ENCODE measurements at regions not wholly inside any gene's neighbourhood (a gene's known extent, or its start where the extent isn't known, plus 50 kb on each side); places are given as distances from the start of the nearest gene placed in this dataset.

- DNase-seq (ENCODE audit: low spot score): no peak
- no peak overlapping the region for H3K4me3 ChIP-seq (ENCODE audit: low read depth, low read length, poor library complexity, severe bottlenecking)
- no peak overlapping the region for H3K27ac ChIP-seq (ENCODE audit: low read depth, low read length, poor library complexity, severe bottlenecking)
- no peak overlapping the region for H2AFZ ChIP-seq (ENCODE audit: low read length)
- H3K9me3 ChIP-seq (ENCODE audit: low read length): no peaks in the 10 kb centered on the region
- H3K79me2 ChIP-seq (ENCODE audit: insufficient read depth, low read depth, low read length): no peaks in the 10 kb centered on the region
- POLR2A ChIA-PET: interaction anchor here (0.6 to 1.7 kb wide), 4 partner anchors 8 to 400 kb away, joined by 3 to 6 read pairs (median 4); no protein-coding TSS in a partner anchor
- no peak overlapping the region for H3K4me2 ChIP-seq (ENCODE audit: low read length)
- no peaks in the 10 kb centered on the region for H4K20me1 ChIP-seq (ENCODE audit: insufficient read depth, low read length)
- no TSS peak for BruUV-seq (replicated peaks)
- intact Hi-C loops (cut with micrococcal nuclease; ENCODE audit: unreplicated experiment): no loop called here
- H3K36me3 ChIP-seq (ENCODE audit: insufficient read depth, low read length): no peaks in the 10 kb centered on the region
- TF ChIP-seq EZH2phosphoT487 (IDR thresholded peaks at IDR 0.05; ENCODE audit: borderline replicate concordance, low read depth, low read length) (no peak), CTCF (conservative IDR thresholded peaks at IDR 0.05; ENCODE audit: low read length) (no peak)
- no peaks in the 10 kb centered on the region for H3K9me2 ChIP-seq (ENCODE audit: insufficient read depth, low read length)
- CTCF ChIA-PET (ENCODE audit: unreplicated experiment): interaction anchor here (1.0 kb wide), 1 partner anchor 11 kb away, joined by 3 read pairs; no protein-coding TSS in a partner anchor
- peaks cover 6% of the 10 kb centered on the region for H3K4me1 ChIP-seq (ENCODE audit: insufficient read depth, low read length, poor library complexity, severe bottlenecking)
Measured at GRCh38 chr6:71395731-71396409, 107.3 kb downstream of the OGFRL1 start.

GRCh38 chr6:71396410-71396801 is 107.8 kb downstream of the OGFRL1 start:
- intact Hi-C loops (cut with micrococcal nuclease; ENCODE audit: unreplicated experiment): no loop called here
- no peak for TF ChIP-seq EZH2phosphoT487 (IDR thresholded peaks at IDR 0.05; ENCODE audit: borderline replicate concordance, low read depth, low read length)
- TF ChIP-seq CTCF (conservative IDR thresholded peaks at IDR 0.05; ENCODE audit: low read length): no peak
- ChIA-PET POLR2A (interaction anchor here (1.2 to 1.7 kb wide), 3 partner anchors 9 to 21 kb away, joined by 3 to 6 read pairs (median 4); no protein-coding TSS in a partner anchor), CTCF (ENCODE audit: unreplicated experiment) (interaction anchor here (1.0 kb wide), 1 partner anchor 11 kb away, joined by 3 read pairs; no protein-coding TSS in a partner anchor)
- Histone ChIP-seq H2AFZ (ENCODE audit: low read length) (no peak overlapping the region), H3K9me3 (ENCODE audit: low read length) (no peaks in the 10 kb centered on the region), H3K79me2 (ENCODE audit: insufficient read depth, low read depth, low read length) (no peaks in the 10 kb centered on the region), H3K36me3 (ENCODE audit: insufficient read depth, low read length) (no peaks in the 10 kb centered on the region), H3K4me1 (ENCODE audit: insufficient read depth, low read length, poor library complexity, severe bottlenecking) (peaks cover 7% of the 10 kb centered on the region), H3K9me2 (ENCODE audit: insufficient read depth, low read length) (no peaks in the 10 kb centered on the region), H4K20me1 (ENCODE audit: insufficient read depth, low read length) (no peaks in the 10 kb centered on the region), H3K4me3 (ENCODE audit: low read depth, low read length, poor library complexity, severe bottlenecking) (no peak overlapping the region), H3K27ac (ENCODE audit: low read depth, low read length, poor library complexity, severe bottlenecking) (no peak overlapping the region), H3K4me2 (ENCODE audit: low read length) (no peak overlapping the region)
- DNase-seq (ENCODE audit: low spot score): no peak
- no TSS peak for BruUV-seq (replicated peaks)

- BruUV-seq (replicated peaks): no TSS peak
- ChIA-PET POLR2A (interaction anchor here (0.7 to 1.7 kb wide), 2 partner anchors 14 to 139 kb away, joined by 3 to 8 read pairs; no protein-coding TSS in a partner anchor), CTCF (ENCODE audit: unreplicated experiment) (no interaction called here)
- Histone ChIP-seq H3K36me3 (ENCODE audit: insufficient read depth, low read length) (no peaks in the 10 kb centered on the region), H3K4me3 (ENCODE audit: low read depth, low read length, poor library complexity, severe bottlenecking) (no peak overlapping the region), H3K4me1 (ENCODE audit: insufficient read depth, low read length, poor library complexity, severe bottlenecking) (peaks cover 16% of the 10 kb centered on the region), H3K9me2 (ENCODE audit: insufficient read depth, low read length) (no peaks in the 10 kb centered on the region), H4K20me1 (ENCODE audit: insufficient read depth, low read length) (no peaks in the 10 kb centered on the region), H3K9me3 (ENCODE audit: low read length) (no peaks in the 10 kb centered on the region), H2AFZ (ENCODE audit: low read length) (no peak overlapping the region), H3K27ac (ENCODE audit: low read depth, low read length, poor library complexity, severe bottlenecking) (no peak overlapping the region), H3K79me2 (ENCODE audit: insufficient read depth, low read depth, low read length) (no peaks in the 10 kb centered on the region), H3K4me2 (ENCODE audit: low read length) (no peak overlapping the region)
- no peak for DNase-seq (ENCODE audit: low spot score)
- TF ChIP-seq EZH2phosphoT487 (IDR thresholded peaks at IDR 0.05; ENCODE audit: borderline replicate concordance, low read depth, low read length) (no peak), CTCF (conservative IDR thresholded peaks at IDR 0.05; ENCODE audit: low read length) (no peak)
- intact Hi-C loops (cut with micrococcal nuclease; ENCODE audit: unreplicated experiment): no loop called here
Measured at GRCh38 chr6:71399279-71399678, 110.7 kb downstream of the OGFRL1 start.
